ENCODE measurements at regions not wholly inside any gene's neighbourhood (a gene's known extent, or its start where the extent isn't known, plus 50 kb on each side); places are given as distances from the start of the nearest gene placed in this dataset.

DNA sequence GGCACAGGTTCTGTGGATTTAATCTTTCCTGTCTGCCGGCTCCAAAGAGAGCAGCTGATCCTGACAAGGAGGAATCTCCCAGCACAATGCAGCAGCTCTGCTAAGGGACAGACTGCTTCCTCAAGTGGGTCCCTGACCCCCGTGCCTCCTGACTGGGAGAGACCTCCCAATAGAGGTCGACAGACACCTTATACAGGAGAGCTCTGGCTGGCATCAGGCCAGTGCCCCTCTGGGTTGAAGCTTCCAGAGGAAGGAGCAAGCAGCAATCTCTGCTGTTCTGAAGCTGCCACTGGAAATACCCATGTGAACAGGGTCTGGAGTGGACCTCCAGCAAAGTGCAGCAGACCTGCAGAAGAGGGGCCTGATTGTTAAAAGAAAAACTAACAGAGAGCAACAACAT lies 630.2 kb upstream of the FTMT start:
- Mint-ChIP-seq H3K4me1 (ENCODE audit: low read depth) (no peaks in the 10 kb centered on the region), H3K27ac (no peak overlapping the region), H3K27me3 (ENCODE audit: low read depth) (no peaks in the 10 kb centered on the region), H3K36me3 (ENCODE audit: low read depth) (no peaks in the 10 kb centered on the region), H3K9me3 (peaks cover 40% of the 10 kb centered on the region), H3K4me3 (no peak overlapping the region)
- DNase-seq (ENCODE audit: low spot score) = no peak

DNA sequence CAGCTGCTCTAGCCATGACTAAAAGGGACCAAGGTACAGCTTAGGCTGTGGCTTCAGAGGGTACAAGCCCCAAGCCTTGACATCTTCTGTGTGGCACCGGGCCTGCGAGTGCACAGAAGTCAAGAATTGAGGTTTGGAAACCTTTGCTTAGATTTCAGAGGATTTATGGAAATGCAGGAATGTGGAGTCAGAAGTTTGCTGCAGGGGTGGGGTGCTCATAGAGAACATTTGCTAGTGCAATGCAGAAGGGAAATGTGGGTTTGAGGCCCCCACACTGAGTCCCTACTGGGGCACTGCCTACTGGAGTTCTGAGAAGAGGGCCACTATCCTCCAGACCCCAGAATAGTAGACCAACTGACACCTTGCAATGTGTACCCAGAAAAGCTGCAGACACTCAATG lies 624.9 kb upstream of the FTMT start:
- H3K36me3 Mint-ChIP-seq (ENCODE audit: low read depth) = no peaks in the 10 kb centered on the region
- peaks cover 53% of the 10 kb centered on the region for H3K9me3 Mint-ChIP-seq
- H3K4me1 Mint-ChIP-seq (ENCODE audit: low read depth) = no peaks in the 10 kb centered on the region
- no peaks in the 10 kb centered on the region for H3K27me3 Mint-ChIP-seq (ENCODE audit: low read depth)
- H3K4me3 Mint-ChIP-seq = no peak overlapping the region
- no peak for DNase-seq (ENCODE audit: low spot score)
- H3K27ac Mint-ChIP-seq = no peak overlapping the region

DNA sequence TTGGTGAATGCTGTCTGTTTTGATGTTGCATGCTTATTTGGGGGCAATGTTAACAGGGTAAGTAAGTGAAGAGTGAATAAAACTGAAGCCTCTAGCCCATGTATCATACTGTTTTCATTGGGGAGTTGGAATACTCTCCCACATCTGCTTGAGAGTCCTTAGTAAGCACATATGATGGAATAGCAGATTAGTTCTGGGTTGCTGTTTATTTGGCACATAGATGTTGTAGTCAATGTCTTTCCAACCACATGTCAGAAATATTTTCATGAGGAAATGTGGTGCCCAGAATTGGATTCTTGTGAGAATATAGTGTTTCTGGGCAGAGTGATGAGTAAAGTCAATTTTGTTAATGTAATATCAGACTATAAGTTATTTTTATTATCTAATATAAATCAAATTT lies 611.7 kb upstream of the FTMT start:
- DNase-seq (ENCODE audit: low spot score) = no peak
- Mint-ChIP-seq H3K27me3 (ENCODE audit: low read depth) (no peaks in the 10 kb centered on the region), H3K36me3 (ENCODE audit: low read depth) (no peaks in the 10 kb centered on the region), H3K27ac (no peak overlapping the region), H3K4me1 (ENCODE audit: low read depth) (no peaks in the 10 kb centered on the region), H3K4me3 (no peak overlapping the region), H3K9me3 (peaks cover 13% of the 10 kb centered on the region)

DNA sequence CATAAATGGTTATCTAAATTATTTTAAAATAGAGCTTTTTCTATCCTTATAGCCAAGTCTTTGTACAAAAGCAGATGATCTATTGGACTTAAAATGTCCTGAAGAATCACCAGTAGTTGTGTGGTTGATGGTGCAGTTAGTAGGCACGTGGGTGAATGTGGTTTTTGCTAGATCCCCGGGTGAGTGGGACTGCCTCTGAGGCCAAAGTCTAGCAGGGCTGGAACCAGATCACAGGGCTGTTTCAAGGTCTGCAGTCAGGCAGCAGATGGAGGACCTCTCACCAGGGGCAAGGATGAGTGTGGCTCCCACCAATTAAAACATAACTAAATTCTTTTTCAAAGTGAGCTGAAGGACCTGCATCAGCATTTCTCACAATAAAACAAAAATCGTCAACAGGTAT lies 604.7 kb upstream of the FTMT start:
- H3K9me3 Mint-ChIP-seq = peaks cover 5% of the 10 kb centered on the region
- no peaks in the 10 kb centered on the region for H3K4me1 Mint-ChIP-seq (ENCODE audit: low read depth)
- no peaks in the 10 kb centered on the region for H3K27me3 Mint-ChIP-seq (ENCODE audit: low read depth)
- H3K36me3 Mint-ChIP-seq (ENCODE audit: low read depth) = no peaks in the 10 kb centered on the region
- no peak for DNase-seq (ENCODE audit: low spot score)
- H3K27ac Mint-ChIP-seq = no peak overlapping the region
- H3K4me3 Mint-ChIP-seq = no peak overlapping the region

DNA sequence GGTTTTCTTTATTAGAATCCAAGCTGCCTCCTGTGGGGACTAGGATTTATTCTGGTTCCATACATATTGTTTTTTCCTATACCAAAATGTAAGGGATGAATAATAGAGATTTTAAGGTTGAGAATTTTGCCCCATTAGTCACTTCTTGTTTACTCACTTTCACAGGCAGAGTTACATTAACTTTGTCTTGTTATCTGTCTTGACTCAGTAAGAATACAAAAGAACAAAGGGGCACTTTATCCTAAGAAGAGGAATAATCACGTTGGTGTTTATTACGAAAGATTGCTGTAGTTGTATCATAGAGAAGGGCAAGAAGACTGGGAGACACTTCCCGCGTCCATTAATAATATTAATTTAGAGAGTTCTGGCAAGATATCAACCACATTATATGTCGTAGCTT lies 599.7 kb upstream of the FTMT start:
- Mint-ChIP-seq H3K27me3 (ENCODE audit: low read depth) (no peaks in the 10 kb centered on the region), H3K27ac (no peak overlapping the region), H3K4me3 (no peak overlapping the region), H3K36me3 (ENCODE audit: low read depth) (no peaks in the 10 kb centered on the region), H3K4me1 (ENCODE audit: low read depth) (no peaks in the 10 kb centered on the region), H3K9me3 (peaks cover 5% of the 10 kb centered on the region)
- DNase-seq (ENCODE audit: low spot score) = no peak

DNA sequence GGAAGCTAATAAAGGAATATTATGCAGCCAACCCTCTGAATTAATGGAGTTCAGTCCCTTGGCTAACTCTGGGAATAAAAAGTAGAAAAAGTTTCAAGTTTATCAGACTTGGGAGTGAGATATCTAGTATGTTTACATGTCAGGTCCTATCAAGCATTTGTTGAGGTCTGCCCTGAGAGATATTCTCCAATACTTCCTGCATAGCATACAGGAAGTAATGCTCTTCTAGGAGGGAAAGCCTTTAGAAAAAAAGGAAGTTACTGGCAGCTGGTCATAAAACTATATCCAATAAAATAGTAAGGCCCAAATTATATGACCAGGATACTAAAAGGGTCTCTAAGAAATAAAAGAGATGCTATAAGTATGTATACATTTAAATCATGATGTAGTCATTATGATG lies 594.1 kb upstream of the FTMT start:
- Mint-ChIP-seq H3K27me3 (ENCODE audit: low read depth) (no peaks in the 10 kb centered on the region), H3K4me3 (no peak overlapping the region), H3K27ac (no peak overlapping the region), H3K9me3 (peaks cover 8% of the 10 kb centered on the region), H3K4me1 (ENCODE audit: low read depth) (no peaks in the 10 kb centered on the region), H3K36me3 (ENCODE audit: low read depth) (no peaks in the 10 kb centered on the region)
- DNase-seq (ENCODE audit: low spot score) = no peak

DNA sequence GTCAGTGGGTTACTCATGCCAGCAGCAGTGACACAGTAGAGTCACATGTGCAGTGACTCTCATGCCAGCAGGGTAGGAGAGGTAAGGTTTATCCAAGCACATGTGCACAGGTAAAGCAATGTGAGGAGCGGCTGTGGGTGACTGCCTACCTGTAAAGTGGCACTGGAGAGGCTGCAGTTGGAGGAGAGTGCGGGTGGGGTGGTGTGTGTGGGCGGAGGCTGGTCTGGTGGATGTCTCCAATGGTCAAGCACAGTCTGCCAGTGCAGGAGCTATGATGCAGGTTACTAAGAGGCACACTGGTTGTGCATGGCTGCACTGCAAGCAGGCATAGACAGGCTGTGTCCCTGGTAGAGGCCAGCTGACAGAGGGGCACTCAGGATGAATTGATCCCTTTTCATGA lies 588.2 kb upstream of the FTMT start:
- Mint-ChIP-seq H3K4me1 (ENCODE audit: low read depth) (no peaks in the 10 kb centered on the region), H3K4me3 (no peak overlapping the region), H3K9me3 (peaks cover 10% of the 10 kb centered on the region), H3K27ac (no peak overlapping the region), H3K36me3 (ENCODE audit: low read depth) (no peaks in the 10 kb centered on the region), H3K27me3 (ENCODE audit: low read depth) (no peaks in the 10 kb centered on the region)
- no peak for DNase-seq (ENCODE audit: low spot score)

DNA sequence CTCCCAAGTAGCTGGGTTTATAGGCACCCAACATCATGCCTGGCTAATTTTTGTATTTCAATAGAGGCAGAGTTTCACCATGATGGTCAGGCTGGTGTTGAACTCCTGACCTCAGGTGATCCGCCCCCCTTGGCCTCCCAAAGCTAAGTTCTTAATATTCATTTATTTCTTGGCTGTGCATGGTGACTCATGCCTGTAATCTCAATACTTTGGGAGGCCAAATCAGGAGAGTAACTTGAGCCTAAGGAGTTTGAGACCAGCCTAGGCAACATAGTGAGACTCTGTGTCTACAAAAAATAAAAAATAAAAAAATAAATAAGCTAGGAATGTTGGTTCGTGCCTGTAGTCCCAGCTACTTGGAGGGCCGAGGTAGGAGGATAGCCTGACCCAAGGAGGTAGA lies 587.1 kb upstream of the FTMT start:
- H3K36me3 Mint-ChIP-seq (ENCODE audit: low read depth) = no peaks in the 10 kb centered on the region
- no peak for DNase-seq (ENCODE audit: low spot score)
- no peak overlapping the region for H3K4me3 Mint-ChIP-seq
- no peaks in the 10 kb centered on the region for H3K4me1 Mint-ChIP-seq (ENCODE audit: low read depth)
- H3K27me3 Mint-ChIP-seq (ENCODE audit: low read depth) = no peaks in the 10 kb centered on the region
- peaks cover 10% of the 10 kb centered on the region for H3K9me3 Mint-ChIP-seq
- no peak overlapping the region for H3K27ac Mint-ChIP-seq

DNA sequence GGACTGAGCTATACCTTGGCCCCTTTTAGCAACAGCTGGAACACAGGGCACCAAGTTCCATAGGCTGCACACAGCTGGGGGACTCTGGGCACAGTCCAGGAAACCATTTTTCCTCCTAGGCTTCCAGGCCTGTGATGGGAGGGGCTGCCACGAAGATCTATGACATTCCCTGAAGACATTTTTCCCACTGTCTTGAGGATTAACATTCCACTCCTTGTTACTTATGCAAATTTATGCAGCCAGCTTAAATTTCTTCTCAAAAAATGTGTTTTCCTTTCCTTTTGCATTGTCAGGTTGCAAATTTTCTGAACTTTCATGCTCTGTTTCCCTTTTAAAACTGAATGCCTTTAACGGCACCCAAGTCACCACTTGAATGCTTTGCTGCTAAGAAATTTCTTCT lies 580.1 kb upstream of the FTMT start:
- no peak for DNase-seq (ENCODE audit: low spot score)
- H3K9me3 Mint-ChIP-seq = peaks cover 5% of the 10 kb centered on the region
- H3K36me3 Mint-ChIP-seq (ENCODE audit: low read depth) = no peaks in the 10 kb centered on the region
- no peak overlapping the region for H3K4me3 Mint-ChIP-seq
- no peaks in the 10 kb centered on the region for H3K4me1 Mint-ChIP-seq (ENCODE audit: low read depth)
- H3K27me3 Mint-ChIP-seq (ENCODE audit: low read depth) = no peaks in the 10 kb centered on the region
- H3K27ac Mint-ChIP-seq = no peak overlapping the region

DNA sequence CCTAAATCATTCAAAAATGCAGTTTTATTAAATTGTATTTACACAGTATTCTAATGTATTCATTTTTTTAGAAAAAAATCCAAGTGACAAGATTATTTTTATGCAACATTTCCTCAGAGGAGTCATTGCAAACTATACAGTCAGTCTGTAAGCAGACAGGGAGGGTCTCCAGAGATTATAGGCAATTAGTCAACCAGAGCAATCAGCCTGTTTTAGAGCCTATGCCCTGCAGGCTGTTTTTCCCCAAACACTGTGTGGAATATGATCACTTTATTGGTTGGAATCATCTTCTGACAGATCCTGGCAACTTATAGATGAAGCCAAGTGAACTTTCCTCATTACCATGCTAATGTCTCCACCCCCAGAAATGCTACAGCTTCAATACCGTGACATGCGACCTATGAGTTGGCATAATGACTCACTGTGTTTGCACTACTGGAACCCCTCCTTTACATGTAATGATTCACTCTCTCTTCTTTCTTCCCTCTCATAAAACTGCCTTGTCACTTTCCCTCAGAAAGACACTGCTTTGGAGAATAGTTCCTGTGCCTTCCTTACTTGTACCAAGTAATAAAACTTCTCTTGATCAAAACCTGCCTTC lies 577.7 kb upstream of the FTMT start:
- DNase-seq (ENCODE audit: low spot score) = no peak
- Mint-ChIP-seq H3K9me3 (peaks cover 5% of the 10 kb centered on the region), H3K4me1 (ENCODE audit: low read depth) (no peaks in the 10 kb centered on the region), H3K4me3 (no peak overlapping the region), H3K27me3 (ENCODE audit: low read depth) (no peaks in the 10 kb centered on the region), H3K27ac (no peak overlapping the region), H3K36me3 (ENCODE audit: low read depth) (no peaks in the 10 kb centered on the region)

DNA sequence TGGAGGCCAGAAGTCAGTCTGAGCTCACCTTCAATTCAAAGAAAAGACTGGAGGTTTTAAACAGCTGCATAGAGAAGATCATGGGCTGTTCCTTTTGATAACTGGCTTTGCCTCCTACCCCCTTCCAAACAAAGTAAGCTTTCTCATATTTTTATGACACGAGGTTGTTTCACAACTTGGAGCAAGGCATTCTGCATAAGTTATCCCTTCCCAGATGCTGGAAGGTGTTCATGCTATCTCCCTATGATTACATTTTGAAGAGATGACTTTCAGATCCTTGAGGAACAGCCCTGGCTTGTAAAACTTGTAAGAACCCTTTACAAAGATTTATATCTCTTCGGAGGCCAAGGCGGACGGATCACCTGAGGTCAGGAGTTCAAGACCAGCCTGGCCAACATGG lies 571.9 kb upstream of the FTMT start:
- Mint-ChIP-seq H3K4me3 (no peak overlapping the region), H3K9me3 (peaks cover 6% of the 10 kb centered on the region), H3K27me3 (ENCODE audit: low read depth) (no peaks in the 10 kb centered on the region), H3K27ac (no peak overlapping the region), H3K36me3 (ENCODE audit: low read depth) (no peaks in the 10 kb centered on the region), H3K4me1 (ENCODE audit: low read depth) (no peaks in the 10 kb centered on the region)
- no peak for DNase-seq (ENCODE audit: low spot score)

DNA sequence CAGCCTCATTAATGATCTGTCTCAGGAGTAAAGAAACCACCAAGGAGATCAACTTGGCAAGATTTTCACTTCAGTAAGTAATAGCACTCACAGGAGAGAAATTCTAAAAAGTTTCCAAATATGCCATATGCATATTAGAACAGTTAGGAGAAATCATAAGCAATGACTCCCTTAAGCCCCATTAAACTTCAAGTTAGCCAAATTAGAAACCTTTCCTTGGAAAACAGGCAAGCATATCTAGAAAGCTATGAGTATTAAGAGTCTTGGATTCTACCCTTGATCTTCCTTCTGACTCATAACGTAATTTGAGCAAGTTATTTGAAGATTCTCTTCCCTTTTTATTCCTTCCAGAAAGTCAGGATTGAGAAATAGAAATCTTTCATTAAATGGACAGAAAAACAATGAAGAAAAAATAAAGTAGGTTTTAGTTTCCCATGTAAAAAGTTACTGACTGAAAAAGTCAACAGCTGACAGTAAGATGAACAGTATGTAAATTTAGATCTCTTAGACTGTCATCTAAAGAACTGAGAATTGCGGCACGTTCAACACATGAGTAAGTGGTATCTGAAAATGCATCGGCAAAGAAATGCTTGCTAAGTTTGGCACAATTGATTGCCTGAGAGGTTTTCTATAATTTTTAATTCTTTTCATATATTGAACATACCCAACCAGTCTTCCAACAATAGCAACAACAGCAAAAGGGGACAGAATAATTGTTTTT lies 565.7 kb upstream of the FTMT start:
- Mint-ChIP-seq H3K27ac (no peak overlapping the region), H3K27me3 (ENCODE audit: low read depth) (no peaks in the 10 kb centered on the region), H3K9me3 (peaks cover 9% of the 10 kb centered on the region), H3K4me1 (ENCODE audit: low read depth) (no peaks in the 10 kb centered on the region), H3K4me3 (no peak overlapping the region), H3K36me3 (ENCODE audit: low read depth) (no peaks in the 10 kb centered on the region)
- no peak for DNase-seq (ENCODE audit: low spot score)

DNA sequence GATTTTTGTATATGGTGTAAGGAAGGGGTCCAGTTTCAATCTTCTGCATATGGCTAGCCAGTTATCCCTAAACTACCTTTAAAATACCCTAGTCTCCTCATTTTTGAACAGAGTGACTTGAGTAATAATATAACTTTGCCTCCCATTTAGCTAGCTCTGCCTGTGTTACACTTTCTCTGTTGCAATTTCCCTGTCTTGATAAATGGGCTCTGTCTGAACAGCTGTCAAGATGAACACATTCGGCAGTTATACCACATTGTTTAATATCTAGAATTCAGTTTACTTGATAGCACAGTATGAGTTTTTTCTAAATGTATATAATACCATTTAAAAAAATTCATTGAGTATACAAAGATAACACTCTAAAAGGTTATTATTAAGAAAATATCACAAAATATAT lies 562.9 kb upstream of the FTMT start:
- no peak overlapping the region for H3K4me3 Mint-ChIP-seq
- no peaks in the 10 kb centered on the region for H3K27me3 Mint-ChIP-seq (ENCODE audit: low read depth)
- DNase-seq (ENCODE audit: low spot score) = no peak
- no peak overlapping the region for H3K27ac Mint-ChIP-seq
- no peaks in the 10 kb centered on the region for H3K4me1 Mint-ChIP-seq (ENCODE audit: low read depth)
- H3K36me3 Mint-ChIP-seq (ENCODE audit: low read depth) = no peaks in the 10 kb centered on the region
- H3K9me3 Mint-ChIP-seq = peaks cover 6% of the 10 kb centered on the region

DNA sequence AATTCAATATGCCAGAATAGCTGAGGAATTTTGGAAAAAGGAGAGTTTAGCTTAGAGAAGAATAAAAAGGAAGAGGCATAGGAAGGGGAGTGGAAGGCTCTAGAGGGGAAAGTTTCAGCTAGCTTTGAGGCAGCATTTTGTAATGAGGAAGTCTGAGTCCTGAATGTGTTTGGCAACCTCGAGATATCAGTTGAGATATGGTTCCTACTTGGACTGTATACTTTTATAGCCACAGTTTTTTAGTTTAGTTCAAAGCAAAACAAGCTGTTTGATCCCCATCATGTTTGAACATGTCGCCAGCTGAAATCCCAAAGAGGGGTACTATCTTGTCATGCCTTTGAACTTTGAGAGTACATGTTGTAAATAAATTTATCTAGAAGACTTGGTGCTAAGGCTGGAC lies 559.0 kb upstream of the FTMT start:
- Mint-ChIP-seq H3K9me3 (peaks cover 3% of the 10 kb centered on the region), H3K4me1 (ENCODE audit: low read depth) (no peaks in the 10 kb centered on the region), H3K27ac (no peak overlapping the region), H3K4me3 (no peak overlapping the region), H3K36me3 (ENCODE audit: low read depth) (no peaks in the 10 kb centered on the region), H3K27me3 (ENCODE audit: low read depth) (no peaks in the 10 kb centered on the region)
- DNase-seq (ENCODE audit: low spot score) = no peak

DNA sequence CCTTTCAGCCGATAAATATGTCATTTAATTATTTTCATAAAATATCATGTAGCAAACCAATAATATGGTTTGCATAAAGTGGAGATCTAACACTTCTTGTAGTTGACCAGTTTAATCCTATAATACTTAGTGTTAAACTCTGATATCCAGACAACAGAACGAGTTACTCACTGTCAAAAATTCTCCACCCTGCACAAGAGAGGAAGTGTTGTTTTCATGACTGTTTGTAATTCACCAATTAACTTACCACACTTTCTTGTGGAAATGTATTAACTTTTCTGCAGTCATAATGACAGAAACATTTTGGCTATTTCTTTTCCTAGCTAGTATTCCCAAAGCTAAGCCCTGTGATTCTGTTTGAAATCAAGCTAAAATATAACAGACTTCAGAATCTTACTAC lies 555.3 kb upstream of the FTMT start:
- Mint-ChIP-seq H3K4me1 (ENCODE audit: low read depth) (no peaks in the 10 kb centered on the region), H3K4me3 (no peak overlapping the region), H3K36me3 (ENCODE audit: low read depth) (no peaks in the 10 kb centered on the region), H3K27me3 (ENCODE audit: low read depth) (no peaks in the 10 kb centered on the region), H3K27ac (no peak overlapping the region), H3K9me3 (peaks cover 3% of the 10 kb centered on the region)
- DNase-seq (ENCODE audit: low spot score) = no peak

All from T-helper 2 cell treated with Interferon-gamma antibody and Interleukin-4, amounts not matched to agents 5 μg/mL and 100 μg/mL, for 36 hours (primary cell).